GM19463 (cell line): ENCODE measurements at regions not wholly inside any gene's neighbourhood (a gene's known extent, or its start where the extent isn't known, plus 50 kb on each side); places are given as distances from the start of the nearest gene placed in this dataset.

Source experiments
- ATAC-seq: cut with Tn5 transposase; IDR thresholded peaks from one replicate; pipeline ENCODE4 v1.9.1; 2021; ENCODE audit warnings: mild to moderate bottlenecking, moderate library complexity; ENCODE audit not compliant: unreplicated experiment

GRCh38 chr12:98453070-98453469, 62.3 kb upstream of the TMPO start:
- no peak for ATAC-seq

- ATAC-seq: no peak
Observed at GRCh38 chr12:98453492-98453891, 61.9 kb upstream of the TMPO start.

GRCh38 chr12:98456041-98456440, 59.3 kb upstream of the TMPO start:
- no peak for ATAC-seq

GRCh38 chr12:98456576-98457573, 58.5 kb upstream of the TMPO start:
- ATAC-seq: peak; percentile 93

- no peak for ATAC-seq
Observed at GRCh38 chr12:98464190-98464589, 51.2 kb upstream of the TMPO start.

- no peak for ATAC-seq
Observed at GRCh38 chr12:98465505-98465904, 49.9 kb upstream of the TMPO start.
